Suprapubic skin (tissue), 4 donors: ENCODE measurements at regions not wholly inside any gene's neighbourhood (a gene's known extent, or its start where the extent isn't known, plus 50 kb on each side); places are given as distances from the start of the nearest gene placed in this dataset.

Source experiments
- DNase-seq, 2 donors: peaks; one replicate each; pipeline ENCODE4 v3.0.0-alpha.2; 2019; ENCODE audit warnings: low spot score in 2 of 2
- H3K27ac ChIP-seq: fragments of 200-600 bp; sonication (generic); one replicate; pipeline ENCODE4 v1.5.1; 2019
- H3K27me3 ChIP-seq: fragments of 200-600 bp; sonication (generic); one replicate; pipeline ENCODE4 v1.5.1; 2019
- H3K36me3 ChIP-seq: fragments of 200-600 bp; sonication (generic); one replicate; pipeline ENCODE4 v1.5.1; 2019
- H3K4me1 ChIP-seq: fragments of 200-600 bp; sonication (generic); one replicate; pipeline ENCODE4 v1.5.1; 2019
- H3K4me3 ChIP-seq: fragments of 200-600 bp; sonication (generic); one replicate; pipeline ENCODE4 v1.5.1; 2019; ENCODE audit warnings: mild to moderate bottlenecking
- H3K9me3 ChIP-seq: fragments of 200-600 bp; sonication (generic); one replicate; pipeline ENCODE4 v1.5.1; 2019
- EP300 ChIP-seq: sonication (generic); formaldehyde crosslinking; IDR thresholded peaks from one replicate; pipeline ENCODE4 v1.6.1; 2017; ENCODE audit warnings: antibody characterized with exemption
- POLR2A ChIP-seq, 2 donors: fragments of 450-650 bp; IDR thresholded peaks; one replicate each; pipeline ENCODE4 v1.6.1; 2017; ENCODE audit warnings: antibody characterized with exemption in 2 of 2, mild to moderate bottlenecking in 2 of 2, moderate library complexity in 2 of 2
- POLR2AphosphoS5 ChIP-seq, 3 donors: sonication (generic); formaldehyde crosslinking; IDR thresholded peaks; one replicate each; pipeline ENCODE4 v1.6.1; 2017; ENCODE audit warnings: antibody characterized with exemption in 3 of 3
- WGBS: methylation state at CpG from one replicate; pipeline ENCODE4 v1.1.5; 2018; 5-methylcytosine and 5-hydroxymethylcytosine counted together
- TF ChIP-seq, protein P1 (sequence below), 2 donors: fragments of 200-600 bp in 1 of 2; fragments of 450-650 bp in 1 of 2; sonication (generic) in 1 of 2; IDR thresholded peaks; one replicate each; pipeline ENCODE4 v1.5.1; 2016 to 2019; ENCODE audit warnings: antibody characterized with exemption in 2 of 2, mild to moderate bottlenecking in 1 of 2, moderate library complexity in 1 of 2

DNA sequence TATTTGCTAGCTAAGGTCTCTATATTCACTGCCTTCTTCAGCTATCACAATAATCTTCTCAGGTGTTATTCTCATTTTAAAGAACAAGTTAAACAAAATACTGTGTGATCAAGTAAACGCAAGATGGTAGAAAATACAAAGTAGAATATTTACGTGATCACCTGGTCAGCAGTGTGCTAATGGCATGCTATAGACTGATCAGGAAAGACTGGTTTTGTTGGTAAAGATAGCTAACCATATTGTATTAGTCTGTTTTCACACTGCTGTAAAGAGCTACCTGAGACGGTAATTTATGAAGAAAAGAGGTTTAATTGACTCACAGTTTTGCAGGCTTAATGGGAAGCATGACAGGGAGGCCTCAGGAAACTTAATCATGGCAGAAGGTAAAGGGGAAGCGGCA lies 50.4 kb downstream of the ZBTB38 start:
- peaks cover 36% of the 10 kb centered on the region for H3K4me1 ChIP-seq
- H3K4me3 ChIP-seq = no peak overlapping the region
- H3K9me3 ChIP-seq = no peaks in the 10 kb centered on the region
- H3K36me3 ChIP-seq = peaks cover 26% of the 10 kb centered on the region
- no peak overlapping the region for H3K27ac ChIP-seq
- TF ChIP-seq POLR2AphosphoS5 (IDR thresholded peaks at IDR 0.05) (no peak), POLR2A (IDR thresholded peaks at IDR 0.05) (no peak)
- no peak for DNase-seq
- H3K27me3 ChIP-seq = no peaks in the 10 kb centered on the region
- 87% methylated on average over 4 of the region's 4 CpGs for WGBS

DNA sequence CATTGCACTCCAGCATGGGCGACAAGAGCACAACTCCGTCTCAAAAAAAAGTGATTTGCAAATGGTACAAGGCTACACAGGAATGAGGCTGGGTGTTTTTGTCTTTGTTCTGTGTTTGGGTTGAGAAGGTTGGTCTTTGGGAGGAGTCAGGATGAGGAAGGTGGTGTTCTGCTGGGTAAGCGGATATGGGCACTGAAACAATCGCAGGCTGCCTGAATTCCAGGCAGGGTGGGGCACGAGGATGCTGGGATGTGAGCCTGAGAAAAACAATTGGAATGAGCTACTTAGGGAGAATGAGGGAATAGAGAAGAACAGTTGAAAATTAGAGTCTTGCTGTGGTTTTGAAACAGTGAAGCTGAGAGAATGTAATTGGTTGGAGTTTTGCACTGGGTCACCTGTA lies 51.6 kb downstream of the ZBTB38 start:
- H3K4me1 ChIP-seq = peaks cover 26% of the 10 kb centered on the region
- H3K36me3 ChIP-seq = peaks cover 16% of the 10 kb centered on the region
- peak overlapping the region; percentile 64 for H3K27ac ChIP-seq
- 53% methylated on average over 5 of the region's 5 CpGs for WGBS
- no peak overlapping the region for H3K4me3 ChIP-seq
- H3K9me3 ChIP-seq = no peaks in the 10 kb centered on the region
- DNase-seq = no peak
- H3K27me3 ChIP-seq = no peaks in the 10 kb centered on the region
- TF ChIP-seq EP300 (no peak), POLR2A (IDR thresholded peaks at IDR 0.05) (no peak), POLR2AphosphoS5 (IDR thresholded peaks at IDR 0.05) (no peak)
- TF ChIP-seq, protein P1, sequence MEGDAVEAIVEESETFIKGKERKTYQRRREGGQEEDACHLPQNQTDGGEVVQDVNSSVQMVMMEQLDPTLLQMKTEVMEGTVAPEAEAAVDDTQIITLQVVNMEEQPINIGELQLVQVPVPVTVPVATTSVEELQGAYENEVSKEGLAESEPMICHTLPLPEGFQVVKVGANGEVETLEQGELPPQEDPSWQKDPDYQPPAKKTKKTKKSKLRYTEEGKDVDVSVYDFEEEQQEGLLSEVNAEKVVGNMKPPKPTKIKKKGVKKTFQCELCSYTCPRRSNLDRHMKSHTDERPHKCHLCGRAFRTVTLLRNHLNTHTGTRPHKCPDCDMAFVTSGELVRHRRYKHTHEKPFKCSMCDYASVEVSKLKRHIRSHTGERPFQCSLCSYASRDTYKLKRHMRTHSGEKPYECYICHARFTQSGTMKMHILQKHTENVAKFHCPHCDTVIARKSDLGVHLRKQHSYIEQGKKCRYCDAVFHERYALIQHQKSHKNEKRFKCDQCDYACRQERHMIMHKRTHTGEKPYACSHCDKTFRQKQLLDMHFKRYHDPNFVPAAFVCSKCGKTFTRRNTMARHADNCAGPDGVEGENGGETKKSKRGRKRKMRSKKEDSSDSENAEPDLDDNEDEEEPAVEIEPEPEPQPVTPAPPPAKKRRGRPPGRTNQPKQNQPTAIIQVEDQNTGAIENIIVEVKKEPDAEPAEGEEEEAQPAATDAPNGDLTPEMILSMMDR (IDR thresholded peaks at IDR 0.05) = no peak

- WGBS = 92% methylated on average over 2 of the region's 2 CpGs
- H3K27me3 ChIP-seq = no peaks in the 10 kb centered on the region
- H3K9me3 ChIP-seq = no peaks in the 10 kb centered on the region
- peaks cover 12% of the 10 kb centered on the region for H3K36me3 ChIP-seq
- no peak for DNase-seq
- H3K27ac ChIP-seq = no peak overlapping the region
- peaks cover 23% of the 10 kb centered on the region for H3K4me1 ChIP-seq
- TF ChIP-seq, protein P1 (IDR thresholded peaks at IDR 0.05) = no peak
- no peak for TF ChIP-seq POLR2AphosphoS5 (IDR thresholded peaks at IDR 0.05)
- TF ChIP-seq EP300 = no peak
- no peak for TF ChIP-seq POLR2A (IDR thresholded peaks at IDR 0.05)
- H3K4me3 ChIP-seq = no peak overlapping the region
Measured at GRCh38 chr3:141421186-141421585, 52.9 kb downstream of the ZBTB38 start.

- WGBS = 76% methylated on average over 5 of the region's 5 CpGs
- TF ChIP-seq, protein P1 (IDR thresholded peaks at IDR 0.05) = no peak
- TF ChIP-seq POLR2AphosphoS5 (IDR thresholded peaks at IDR 0.05) (no peak), EP300 (no peak), POLR2A (IDR thresholded peaks at IDR 0.05) (no peak)
- H3K4me1 ChIP-seq = peaks cover 28% of the 10 kb centered on the region
Measured at GRCh38 chr3:141421639-141422319, 53.5 kb downstream of the ZBTB38 start.

DNA sequence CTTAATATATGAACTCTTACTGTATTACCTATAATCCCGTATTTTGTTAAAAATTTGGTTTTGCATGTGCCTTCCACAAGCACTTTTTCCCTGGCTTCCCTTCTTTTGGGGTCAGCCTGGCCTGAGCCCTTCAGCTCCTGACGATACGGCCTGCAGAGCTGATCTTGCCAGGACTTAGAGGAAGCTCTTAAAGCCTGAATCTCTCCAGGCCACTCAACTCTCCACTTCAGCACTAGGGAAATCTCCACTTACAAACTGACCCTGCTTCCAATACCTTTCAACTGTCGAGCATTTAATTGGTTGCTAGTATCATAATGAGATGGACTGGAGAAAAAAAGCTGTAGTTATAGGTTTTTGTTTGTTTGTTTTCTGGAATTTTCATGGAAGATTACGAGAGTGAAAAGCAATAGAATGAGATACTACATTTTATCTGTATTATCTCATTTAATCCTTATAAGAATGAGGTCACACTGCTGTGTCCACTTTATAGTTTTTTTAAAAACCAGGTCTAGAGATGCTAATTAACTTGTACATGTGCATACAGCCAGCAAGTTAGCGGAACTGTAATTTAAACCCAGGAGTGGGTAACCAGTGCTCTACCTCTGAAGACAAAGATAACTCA lies 54.8 kb downstream of the ZBTB38 start:
- no peaks in the 10 kb centered on the region for H3K9me3 ChIP-seq
- peaks cover 7% of the 10 kb centered on the region for H3K36me3 ChIP-seq
- 87% methylated on average over 6 of the region's 6 CpGs for WGBS
- TF ChIP-seq POLR2A (IDR thresholded peaks at IDR 0.05) = no peak
- no peak for TF ChIP-seq POLR2AphosphoS5 (IDR thresholded peaks at IDR 0.05)
- TF ChIP-seq, protein P1 (IDR thresholded peaks at IDR 0.05) = no peak
- no peak for TF ChIP-seq EP300
- no peak overlapping the region for H3K4me3 ChIP-seq
- H3K4me1 ChIP-seq = peaks cover 37% of the 10 kb centered on the region
- DNase-seq = no peak
- no peak overlapping the region for H3K27ac ChIP-seq
- H3K27me3 ChIP-seq = no peaks in the 10 kb centered on the region

More at GRCh38 chr3:141421639-141422319, 53.5 kb downstream of the ZBTB38 start:
- peaks cover 7% of the 10 kb centered on the region for H3K36me3 ChIP-seq
- no peak for DNase-seq
- no peak overlapping the region for H3K27ac ChIP-seq
- no peak overlapping the region for H3K4me3 ChIP-seq
- no peaks in the 10 kb centered on the region for H3K9me3 ChIP-seq
- no peaks in the 10 kb centered on the region for H3K27me3 ChIP-seq
